ENCODE measurements at regions not wholly inside any gene's neighbourhood (a gene's known extent, or its start where the extent isn't known, plus 50 kb on each side); places are given as distances from the start of the nearest gene placed in this dataset.

- no peak overlapping the region for H3K4me3 Mint-ChIP-seq (ENCODE audit: unreplicated experiment)
- no peaks in the 10 kb centered on the region for H3K9me3 Mint-ChIP-seq (ENCODE audit: unreplicated experiment)
- H3K27ac Mint-ChIP-seq (ENCODE audit: unreplicated experiment): no peak overlapping the region
- no peak for TF ChIP-seq CTCF (IDR thresholded peaks at IDR 0.05; ENCODE audit: unreplicated experiment)
- peaks cover 4% of the 10 kb centered on the region for H3K27me3 Mint-ChIP-seq (ENCODE audit: unreplicated experiment)
- DNase-seq (ENCODE audit: low spot score): no peak
- no peaks in the 10 kb centered on the region for H3K36me3 Mint-ChIP-seq (ENCODE audit: low read depth, unreplicated experiment)
- no peaks in the 10 kb centered on the region for H3K4me1 Mint-ChIP-seq (ENCODE audit: unreplicated experiment)
Observed at GRCh38 chr4:122005064-122005755, 53.4 kb upstream of the TRPC3 start.

GRCh38 chr4:122003335-122003734, 51.5 kb upstream of the TRPC3 start:
- Mint-ChIP-seq H3K4me1 (ENCODE audit: unreplicated experiment) (no peaks in the 10 kb centered on the region), H3K9me3 (ENCODE audit: unreplicated experiment) (no peaks in the 10 kb centered on the region), H3K4me3 (ENCODE audit: unreplicated experiment) (no peak overlapping the region), H3K27ac (ENCODE audit: unreplicated experiment) (no peak overlapping the region), H3K27me3 (ENCODE audit: unreplicated experiment) (peaks cover 4% of the 10 kb centered on the region), H3K36me3 (ENCODE audit: low read depth, unreplicated experiment) (no peaks in the 10 kb centered on the region)
- peak; percentile 33 for DNase-seq (ENCODE audit: low spot score)
- peak; percentile 72 for TF ChIP-seq CTCF (IDR thresholded peaks at IDR 0.05; ENCODE audit: unreplicated experiment)
